CD4-positive, alpha-beta T cell (primary cell): ENCODE measurements at regions not wholly inside any gene's neighbourhood (a gene's known extent, or its start where the extent isn't known, plus 50 kb on each side); places are given as distances from the start of the nearest gene placed in this dataset.

Experiments used
- ATAC-seq: fragments of 200-7000 bp; cut with Tn5 transposase; one replicate; pipeline ENCODE4 v1.10.0; 2022; ENCODE audit warnings: mild to moderate bottlenecking; ENCODE audit not compliant: poor library complexity
- CTCF ChIA-PET: fragments of 350-600 bp; sonication (Branson Sonifier 250); formaldehyde crosslinking; loops from one replicate; lab custom pipeline; 2021; ENCODE audit warnings: antibody characterized with exemption, inconsistent platforms; lab: Charles Lee
- POLR2A ChIA-PET: fragments of 350-600 bp; sonication (Branson Sonifier 250); formaldehyde crosslinking; loops from one replicate; lab custom pipeline; 2021; ENCODE audit warnings: antibody characterized with exemption, inconsistent platforms; lab: Charles Lee
- DNase-seq, 14 experiments: peaks; one replicate each; pipeline ENCODE4 v3.0.0-alpha.2; 2013 to 2020; ENCODE audit warnings: mixed read lengths in 2 of 14
- H3K27ac ChIP-seq, 2 donors: one replicate each; pipeline versions ENCODE4 v1.5.1 to v1.7.0; 2013; ENCODE audit warnings: low read length in 2 of 2, low read depth in 1 of 2, mild to moderate bottlenecking in 1 of 2
- H3K27me3 ChIP-seq, 2 experiments: 1 replicate in 1 of 2; 2 replicates in 1 of 2; pipeline versions ENCODE4 v1.6.1 to v1.7.0; 2013; ENCODE audit warnings: low read length in 2 of 2, control low read depth in 1 of 2, mild to moderate bottlenecking in 1 of 2, moderate library complexity in 1 of 2; ENCODE audit not compliant: insufficient read depth in 2 of 2, control insufficient read depth in 1 of 2
- H3K36me3 ChIP-seq: one replicate; pipeline ENCODE4 v1.6.1; 2013; ENCODE audit warnings: low read length, control low read depth; ENCODE audit not compliant: insufficient read depth
- H3K4me1 ChIP-seq: one replicate; pipeline ENCODE4 v1.6.1; 2013; ENCODE audit warnings: low read length, control low read depth; ENCODE audit not compliant: insufficient read depth
- H3K4me3 ChIP-seq: one replicate; pipeline ENCODE4 v1.5.1; 2013; ENCODE audit warnings: mild to moderate bottlenecking, low read length, moderate library complexity
- H3K9me3 ChIP-seq, 2 experiments: 1 replicate in 1 of 2; 2 replicates in 1 of 2; pipeline versions ENCODE4 v1.6.1 to v1.7.0; 2013; ENCODE audit warnings: low read length in 2 of 2, mild to moderate bottlenecking in 2 of 2, control low read depth in 1 of 2, moderate library complexity in 1 of 2; ENCODE audit not compliant: control insufficient read depth in 1 of 2, insufficient read depth in 1 of 2
- H3K27ac Mint-ChIP-seq: one replicate; pipeline ENCODE4 v1.8.0; 2020; ENCODE audit warnings: mixed read lengths
- H3K27me3 Mint-ChIP-seq: one replicate; pipeline ENCODE4 v1.8.0; 2021; ENCODE audit warnings: mixed read lengths
- H3K36me3 Mint-ChIP-seq: one replicate; pipeline ENCODE4 v1.8.0; 2021; ENCODE audit warnings: low read depth, mixed read lengths
- H3K4me1 Mint-ChIP-seq: one replicate; pipeline ENCODE4 v1.8.0; 2021; ENCODE audit warnings: low read depth, mixed read lengths
- H3K4me3 Mint-ChIP-seq: one replicate; pipeline ENCODE4 v1.8.0; 2020; ENCODE audit warnings: mild to moderate bottlenecking, mixed read lengths
- H3K9me3 Mint-ChIP-seq: one replicate; pipeline ENCODE4 v1.8.0; 2020; ENCODE audit warnings: mixed read lengths
- CTCF ChIP-seq: fragments of 200-600 bp; IDR thresholded peaks from one replicate; pipeline ENCODE4 v1.8.0; 2022; ENCODE audit warnings: antibody characterized with exemption, mild to moderate bottlenecking
- intact Hi-C, 2 experiments: fragments of 100-400 bp; cut with DNase I in 1 of 2; cut with micrococcal nuclease in 1 of 2; formaldehyde crosslinking; loops; one replicate each; pipeline versions ENCODE4 v1.15.1 to v1.9.0; 2023 to 2025; cut with DNase I, micrococcal nuclease

GRCh38 chr12:115500872-115501271, 776.6 kb downstream of the MED13L start:
- intact Hi-C loops = no loop called here
- H3K27me3 Mint-ChIP-seq = no peaks in the 10 kb centered on the region
- no peaks in the 10 kb centered on the region for H3K36me3 Mint-ChIP-seq
- ATAC-seq (no peak), DNase-seq (no peak)
- ChIA-PET CTCF (no interaction called here), POLR2A (no interaction called here)
- Histone ChIP-seq H3K4me3 (no peak overlapping the region), H3K36me3 (no peaks in the 10 kb centered on the region), H3K27ac (no peak overlapping the region), H3K4me1 (no peaks in the 10 kb centered on the region), H3K9me3 (peaks cover 0 to 11% of the 10 kb centered on the region in 2 experiments), H3K27me3 (no peaks in the 10 kb centered on the region)
- TF ChIP-seq CTCF = no peak
- peaks cover 3% of the 10 kb centered on the region for H3K9me3 Mint-ChIP-seq
- no peak overlapping the region for H3K4me3 Mint-ChIP-seq
- no peaks in the 10 kb centered on the region for H3K4me1 Mint-ChIP-seq
- no peak overlapping the region for H3K27ac Mint-ChIP-seq

- DNase-seq (no peak), ATAC-seq (no peak)
- TF ChIP-seq CTCF = no peak
- H3K9me3 ChIP-seq = peaks cover 0 to 10% of the 10 kb centered on the region in 2 experiments
- H3K36me3 ChIP-seq = no peaks in the 10 kb centered on the region
- H3K4me1 ChIP-seq = no peaks in the 10 kb centered on the region
- no peaks in the 10 kb centered on the region for H3K36me3 Mint-ChIP-seq
- intact Hi-C loops = no loop called here
- no peak overlapping the region for H3K27ac Mint-ChIP-seq
- no peaks in the 10 kb centered on the region for H3K27me3 Mint-ChIP-seq
- no peak overlapping the region for H3K4me3 Mint-ChIP-seq
- no peak overlapping the region for H3K27ac ChIP-seq
- ChIA-PET POLR2A (no interaction called here), CTCF (no interaction called here)
- no peak overlapping the region for H3K4me3 ChIP-seq
- peaks cover 4% of the 10 kb centered on the region for H3K9me3 Mint-ChIP-seq
- H3K4me1 Mint-ChIP-seq = no peaks in the 10 kb centered on the region
- no peaks in the 10 kb centered on the region for H3K27me3 ChIP-seq
These were observed 782.2 kb downstream of the MED13L start for GRCh38 chr12:115495300-115495699.

- Mint-ChIP-seq H3K36me3 (no peaks in the 10 kb centered on the region), H3K27me3 (no peaks in the 10 kb centered on the region), H3K9me3 (peaks cover 5% of the 10 kb centered on the region), H3K4me1 (no peaks in the 10 kb centered on the region), H3K4me3 (no peak overlapping the region), H3K27ac (no peak overlapping the region)
- H3K4me1 ChIP-seq = no peaks in the 10 kb centered on the region
- H3K4me3 ChIP-seq = no peak overlapping the region
- H3K27ac ChIP-seq = no peak overlapping the region
- no peaks in the 10 kb centered on the region for H3K36me3 ChIP-seq
- peaks cover 0 to 10% of the 10 kb centered on the region in 2 experiments for H3K9me3 ChIP-seq
- intact Hi-C loops = no loop called here
- no peak for TF ChIP-seq CTCF
- H3K27me3 ChIP-seq = no peaks in the 10 kb centered on the region
- DNase-seq (no peak), ATAC-seq (no peak)
- ChIA-PET CTCF (no interaction called here), POLR2A (no interaction called here)
These were observed 784.9 kb downstream of the MED13L start for GRCh38 chr12:115492553-115492952.
